ENCODE measurements at regions not wholly inside any gene's neighbourhood (a gene's known extent, or its start where the extent isn't known, plus 50 kb on each side); places are given as distances from the start of the nearest gene placed in this dataset.

DNA sequence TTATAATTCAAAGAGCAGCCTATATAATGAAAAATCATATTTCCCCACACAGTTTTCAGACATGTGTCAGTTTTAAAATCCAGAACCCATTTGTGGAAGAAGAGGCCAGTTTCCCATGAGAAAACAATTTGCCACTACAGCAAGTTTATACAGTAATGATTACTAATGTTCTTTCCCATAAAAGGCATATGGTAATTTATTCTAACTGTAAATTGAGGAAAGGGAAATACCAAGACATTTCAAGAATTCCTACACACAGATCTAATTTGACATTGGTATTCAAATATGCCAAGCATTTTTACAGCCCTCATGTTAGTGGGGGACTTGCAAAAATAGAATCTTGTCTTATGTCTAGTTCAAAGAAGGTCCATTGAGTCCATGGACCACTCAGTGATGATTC, 1368.6 kb downstream of the FSTL5 start:
- Histone ChIP-seq H3K27ac (no peak overlapping the region), H3K36me3 (no peaks in the 10 kb centered on the region), H3K9me3 (peaks cover 0 to 4% of the 10 kb centered on the region in 2 donors), H3K4me1 (no peaks in the 10 kb centered on the region), H3K4me3 (no peak overlapping the region), H3K27me3 (no peaks in the 10 kb centered on the region)
- intact Hi-C loops (cut with DNase I), result no loop called here
- TF ChIP-seq, protein P1, sequence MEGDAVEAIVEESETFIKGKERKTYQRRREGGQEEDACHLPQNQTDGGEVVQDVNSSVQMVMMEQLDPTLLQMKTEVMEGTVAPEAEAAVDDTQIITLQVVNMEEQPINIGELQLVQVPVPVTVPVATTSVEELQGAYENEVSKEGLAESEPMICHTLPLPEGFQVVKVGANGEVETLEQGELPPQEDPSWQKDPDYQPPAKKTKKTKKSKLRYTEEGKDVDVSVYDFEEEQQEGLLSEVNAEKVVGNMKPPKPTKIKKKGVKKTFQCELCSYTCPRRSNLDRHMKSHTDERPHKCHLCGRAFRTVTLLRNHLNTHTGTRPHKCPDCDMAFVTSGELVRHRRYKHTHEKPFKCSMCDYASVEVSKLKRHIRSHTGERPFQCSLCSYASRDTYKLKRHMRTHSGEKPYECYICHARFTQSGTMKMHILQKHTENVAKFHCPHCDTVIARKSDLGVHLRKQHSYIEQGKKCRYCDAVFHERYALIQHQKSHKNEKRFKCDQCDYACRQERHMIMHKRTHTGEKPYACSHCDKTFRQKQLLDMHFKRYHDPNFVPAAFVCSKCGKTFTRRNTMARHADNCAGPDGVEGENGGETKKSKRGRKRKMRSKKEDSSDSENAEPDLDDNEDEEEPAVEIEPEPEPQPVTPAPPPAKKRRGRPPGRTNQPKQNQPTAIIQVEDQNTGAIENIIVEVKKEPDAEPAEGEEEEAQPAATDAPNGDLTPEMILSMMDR (IDR thresholded peaks at IDR 0.05), result no peak
- DNase-seq (ENCODE audit: low spot score in 2 of 2), result no peak

DNA sequence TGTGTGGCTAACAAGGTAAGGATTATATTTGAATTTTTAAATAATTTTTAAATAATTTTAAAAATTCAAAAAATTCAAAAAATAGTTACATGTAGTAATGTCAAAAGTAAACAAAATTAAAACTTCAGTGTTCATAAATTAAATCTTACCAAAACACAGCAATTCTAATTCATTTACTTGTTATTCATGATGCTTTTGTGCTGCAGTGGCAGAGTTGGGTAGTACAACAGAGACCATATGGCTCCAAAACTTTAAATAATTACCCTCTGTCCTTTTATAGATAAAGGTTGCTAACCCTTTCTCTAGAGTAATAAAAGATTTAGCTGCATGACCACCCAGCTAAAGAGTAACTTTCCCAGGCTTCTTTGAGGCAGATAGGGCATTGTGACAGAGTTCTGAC, 1355.6 kb downstream of the FSTL5 start:
- Histone ChIP-seq H3K36me3 (no peaks in the 10 kb centered on the region), H3K9me3 (no peaks in the 10 kb centered on the region), H3K4me1 (no peaks in the 10 kb centered on the region), H3K27ac (no peak overlapping the region), H3K4me3 (no peak overlapping the region), H3K27me3 (no peaks in the 10 kb centered on the region)
- DNase-seq (ENCODE audit: low spot score in 2 of 2), result no peak
- TF ChIP-seq, protein P1 (IDR thresholded peaks at IDR 0.05), result no peak
- intact Hi-C loops (cut with DNase I), result no loop called here

DNA sequence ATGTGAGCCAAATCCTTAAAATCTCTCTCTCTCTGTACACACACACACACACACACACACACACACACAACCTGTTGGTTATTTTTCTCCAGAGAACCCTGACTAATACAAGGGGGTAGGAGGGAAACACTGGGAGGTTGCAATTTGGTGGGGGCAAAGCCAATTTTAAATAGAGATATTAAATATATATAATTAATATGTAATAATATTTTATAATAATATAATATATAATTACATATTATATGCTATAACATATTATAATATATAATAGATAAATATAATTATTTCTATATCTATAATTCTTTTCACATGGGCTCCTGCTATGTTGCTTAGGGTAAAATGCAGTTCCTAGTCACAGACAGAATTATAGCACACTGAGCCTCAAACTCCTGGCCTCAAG, 1354.2 kb downstream of the FSTL5 start:
- TF ChIP-seq, protein P1 (IDR thresholded peaks at IDR 0.05), result no peak
- DNase-seq (ENCODE audit: low spot score in 2 of 2), result no peak
- intact Hi-C loops (cut with DNase I), result no loop called here
- Histone ChIP-seq H3K4me1 (no peaks in the 10 kb centered on the region), H3K27ac (no peak overlapping the region), H3K27me3 (no peaks in the 10 kb centered on the region), H3K4me3 (no peak overlapping the region), H3K36me3 (no peaks in the 10 kb centered on the region), H3K9me3 (no peaks in the 10 kb centered on the region)

DNA sequence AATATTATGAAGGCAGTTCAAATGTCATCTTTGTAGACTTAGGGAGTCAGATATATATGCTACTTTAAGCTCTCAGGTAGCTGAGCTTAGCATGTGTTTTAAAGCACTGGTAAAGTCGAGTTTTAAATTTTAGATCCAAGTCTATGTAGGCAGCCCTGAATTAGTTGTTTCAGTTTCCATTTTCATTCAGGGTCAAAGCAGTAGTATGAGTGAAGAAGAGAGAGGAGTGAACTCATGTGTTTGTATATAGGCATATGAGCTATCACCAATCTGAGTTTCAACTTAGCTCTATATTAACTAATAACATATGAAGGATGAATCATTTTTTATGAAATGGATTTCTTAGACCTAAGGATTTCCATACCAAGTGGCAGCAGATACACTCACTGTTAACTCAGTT, 1353.4 kb downstream of the FSTL5 start:
- TF ChIP-seq, protein P1 (IDR thresholded peaks at IDR 0.05), result no peak
- Histone ChIP-seq H3K27me3 (no peaks in the 10 kb centered on the region), H3K36me3 (no peaks in the 10 kb centered on the region), H3K27ac (no peak overlapping the region), H3K4me3 (no peak overlapping the region), H3K9me3 (no peaks in the 10 kb centered on the region), H3K4me1 (no peaks in the 10 kb centered on the region)
- intact Hi-C loops (cut with DNase I), result no loop called here
- no peak for DNase-seq (ENCODE audit: low spot score in 2 of 2)

DNA sequence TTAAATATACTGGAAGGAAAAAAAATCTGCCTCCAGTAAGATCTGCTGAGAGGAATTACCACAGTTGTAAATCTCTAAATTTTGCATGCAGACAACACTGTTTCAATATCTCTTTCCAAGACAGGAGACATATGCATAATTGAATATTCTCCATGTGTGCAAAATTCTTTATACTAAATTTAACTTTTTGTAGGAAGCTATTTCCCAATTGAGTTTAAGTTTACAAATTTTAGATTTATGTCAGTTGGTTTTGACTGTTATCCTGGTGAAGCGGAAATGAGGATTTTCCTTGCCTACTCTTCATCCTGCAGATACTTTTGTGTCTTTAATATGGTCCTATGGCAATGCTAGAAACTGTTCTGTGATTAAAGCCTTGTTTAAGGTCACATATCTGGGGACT, 1352.9 kb downstream of the FSTL5 start:
- intact Hi-C loops (cut with DNase I), result no loop called here
- H3K27ac ChIP-seq, result no peak overlapping the region

DNA sequence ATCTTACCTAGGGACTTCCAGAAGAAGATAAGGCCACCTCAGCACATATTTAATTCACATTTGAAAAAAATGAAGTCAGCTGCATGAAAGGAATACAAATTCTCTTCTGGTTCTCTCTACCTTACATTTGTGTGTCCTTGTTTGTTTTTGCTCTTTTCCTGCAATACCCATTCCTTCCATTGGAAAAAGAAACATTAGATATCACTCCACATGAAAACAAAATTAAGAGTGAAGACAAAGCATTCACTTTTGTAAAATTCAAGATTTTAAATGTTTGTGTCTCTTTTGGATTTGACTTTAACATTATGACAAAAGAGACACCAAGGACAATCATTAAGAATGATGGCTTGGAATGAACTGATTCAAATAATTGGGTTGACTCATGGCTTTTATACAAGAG, 1351.8 kb downstream of the FSTL5 start:
- no peak overlapping the region for H3K27ac ChIP-seq
- H3K4me1 ChIP-seq, result no peaks in the 10 kb centered on the region
- H3K27me3 ChIP-seq, result no peaks in the 10 kb centered on the region
- DNase-seq (ENCODE audit: low spot score in 2 of 2), result no peak
- H3K9me3 ChIP-seq, result no peaks in the 10 kb centered on the region
- intact Hi-C loops (cut with DNase I), result no loop called here
- no peak overlapping the region for H3K4me3 ChIP-seq
- TF ChIP-seq, protein P1 (IDR thresholded peaks at IDR 0.05), result no peak
- H3K36me3 ChIP-seq, result no peaks in the 10 kb centered on the region

More for the DNA sequence above, 1352.9 kb downstream of the FSTL5 start:
- no peaks in the 10 kb centered on the region for H3K36me3 ChIP-seq
- H3K27me3 ChIP-seq, result no peaks in the 10 kb centered on the region
- no peak overlapping the region for H3K4me3 ChIP-seq
- TF ChIP-seq, protein P1 (IDR thresholded peaks at IDR 0.05), result no peak
- no peaks in the 10 kb centered on the region for H3K9me3 ChIP-seq
- no peaks in the 10 kb centered on the region for H3K4me1 ChIP-seq
- DNase-seq (ENCODE audit: low spot score in 2 of 2), result no peak

All from ascending aorta (tissue), 2 donors.